HL-60 (cell line): ENCODE measurements at regions not wholly inside any gene's neighbourhood (a gene's known extent, or its start where the extent isn't known, plus 50 kb on each side); places are given as distances from the start of the nearest gene placed in this dataset.

Experiments
- DNase-seq, 2 experiments: peaks; one replicate each; pipeline ENCODE4 v3.0.0-alpha.2; 2010 to 2020; ENCODE audit warnings: low read depth in 1 of 2, low spot score in 1 of 2
- H3K27ac ChIP-seq: fragments of 250-450 bp; sonication (Bioruptor Pico); replicated peaks from 2 replicates; pipeline ENCODE4 v1.5.1; 2020; ENCODE audit warnings: mild to moderate bottlenecking, moderate library complexity
- H3K27me3 ChIP-seq: fragments of 250-450 bp; sonication (Bioruptor Pico); 2 replicates; pipeline ENCODE4 v1.5.1; 2021; ENCODE audit warnings: mild to moderate bottlenecking, moderate library complexity; ENCODE audit not compliant: insufficient read depth, poor library complexity, severe bottlenecking
- H3K4me3 ChIP-seq: replicated peaks from 2 replicates; pipeline ENCODE4 v1.5.1; 2011; ENCODE audit warnings: mild to moderate bottlenecking, control low read depth, low read length; ENCODE audit not compliant: insufficient read depth
- CTCF ChIP-seq: IDR thresholded peaks from one replicate; pipeline ENCODE4 v1.5.1; 2011; ENCODE audit warnings: low read length, control low read depth, inconsistent platforms; ENCODE audit not compliant: insufficient read depth
- GABPA ChIP-seq: IDR thresholded peaks from 2 replicates; pipeline ENCODE4 v1.6.1; 2012; ENCODE audit warnings: low read depth
- POLR2AphosphoS5 ChIP-seq: IDR thresholded peaks from 2 replicates; pipeline ENCODE4 v1.6.1; 2012; ENCODE audit warnings: low read depth
- SPI1 ChIP-seq: IDR thresholded peaks from 2 replicates; pipeline ENCODE4 v1.6.1; 2012; ENCODE audit warnings: low read depth, mild to moderate bottlenecking, borderline replicate concordance
- TF ChIP-seq, protein P1 (sequence below): IDR thresholded peaks from 2 replicates; pipeline ENCODE4 v1.6.1; 2012; ENCODE audit warnings: low read depth; ENCODE audit not compliant: insufficient replicate concordance

DNA sequence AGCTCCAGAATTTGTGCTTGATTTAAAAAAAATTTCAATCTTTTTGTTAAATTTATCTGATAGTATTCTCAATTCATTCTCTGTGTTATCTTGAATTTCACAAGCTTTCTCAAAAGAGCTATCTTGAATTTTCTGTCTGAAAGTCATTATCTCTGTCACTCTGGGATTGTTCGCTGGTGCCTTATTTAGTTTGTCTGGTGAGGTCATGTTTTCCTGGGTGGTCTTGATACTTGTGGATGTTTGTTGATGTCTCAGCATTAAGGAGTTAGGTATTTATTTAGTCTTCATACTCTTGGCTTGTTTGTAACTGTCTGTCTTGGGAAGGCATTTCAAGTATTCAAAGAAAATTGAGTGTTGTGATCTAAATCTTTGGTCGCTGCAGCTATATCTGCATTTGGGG is 106.3 kb downstream of the TNFSF13B start:
- no peak for DNase-seq
- Histone ChIP-seq H3K27me3 (no peaks in the 10 kb centered on the region), H3K27ac (no peak overlapping the region), H3K4me3 (no peak overlapping the region)
- no peak for TF ChIP-seq POLR2AphosphoS5
- no peak for TF ChIP-seq SPI1
- no peak for TF ChIP-seq CTCF
- TF ChIP-seq GABPA: no peak
- TF ChIP-seq, protein P1, sequence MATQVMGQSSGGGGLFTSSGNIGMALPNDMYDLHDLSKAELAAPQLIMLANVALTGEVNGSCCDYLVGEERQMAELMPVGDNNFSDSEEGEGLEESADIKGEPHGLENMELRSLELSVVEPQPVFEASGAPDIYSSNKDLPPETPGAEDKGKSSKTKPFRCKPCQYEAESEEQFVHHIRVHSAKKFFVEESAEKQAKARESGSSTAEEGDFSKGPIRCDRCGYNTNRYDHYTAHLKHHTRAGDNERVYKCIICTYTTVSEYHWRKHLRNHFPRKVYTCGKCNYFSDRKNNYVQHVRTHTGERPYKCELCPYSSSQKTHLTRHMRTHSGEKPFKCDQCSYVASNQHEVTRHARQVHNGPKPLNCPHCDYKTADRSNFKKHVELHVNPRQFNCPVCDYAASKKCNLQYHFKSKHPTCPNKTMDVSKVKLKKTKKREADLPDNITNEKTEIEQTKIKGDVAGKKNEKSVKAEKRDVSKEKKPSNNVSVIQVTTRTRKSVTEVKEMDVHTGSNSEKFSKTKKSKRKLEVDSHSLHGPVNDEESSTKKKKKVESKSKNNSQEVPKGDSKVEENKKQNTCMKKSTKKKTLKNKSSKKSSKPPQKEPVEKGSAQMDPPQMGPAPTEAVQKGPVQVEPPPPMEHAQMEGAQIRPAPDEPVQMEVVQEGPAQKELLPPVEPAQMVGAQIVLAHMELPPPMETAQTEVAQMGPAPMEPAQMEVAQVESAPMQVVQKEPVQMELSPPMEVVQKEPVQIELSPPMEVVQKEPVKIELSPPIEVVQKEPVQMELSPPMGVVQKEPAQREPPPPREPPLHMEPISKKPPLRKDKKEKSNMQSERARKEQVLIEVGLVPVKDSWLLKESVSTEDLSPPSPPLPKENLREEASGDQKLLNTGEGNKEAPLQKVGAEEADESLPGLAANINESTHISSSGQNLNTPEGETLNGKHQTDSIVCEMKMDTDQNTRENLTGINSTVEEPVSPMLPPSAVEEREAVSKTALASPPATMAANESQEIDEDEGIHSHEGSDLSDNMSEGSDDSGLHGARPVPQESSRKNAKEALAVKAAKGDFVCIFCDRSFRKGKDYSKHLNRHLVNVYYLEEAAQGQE: no peak

DNA sequence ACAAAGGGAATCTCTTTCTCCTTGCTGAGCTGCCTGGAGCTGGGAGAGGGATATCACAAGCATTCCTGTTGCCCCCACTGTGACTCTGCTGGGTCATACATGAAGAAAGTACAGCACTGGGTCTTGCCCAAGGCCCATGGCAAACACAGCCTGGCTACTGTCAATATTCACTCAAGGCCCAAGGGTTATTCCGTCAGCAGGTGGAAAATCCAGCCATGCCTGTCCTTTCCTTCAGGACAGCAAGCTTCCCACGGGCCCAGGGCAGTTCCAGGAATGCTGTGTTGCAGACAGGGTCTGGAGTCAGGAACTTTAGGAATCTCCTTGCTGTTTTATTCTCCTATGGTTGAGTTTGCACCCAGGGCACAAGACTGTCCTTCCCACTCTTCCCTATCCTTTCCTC is 106.8 kb downstream of the TNFSF13B start:
- no peaks in the 10 kb centered on the region for H3K27me3 ChIP-seq
- no peak overlapping the region for H3K27ac ChIP-seq
- TF ChIP-seq GABPA: no peak
- no peak overlapping the region for H3K4me3 ChIP-seq
- no peak for DNase-seq

DNA sequence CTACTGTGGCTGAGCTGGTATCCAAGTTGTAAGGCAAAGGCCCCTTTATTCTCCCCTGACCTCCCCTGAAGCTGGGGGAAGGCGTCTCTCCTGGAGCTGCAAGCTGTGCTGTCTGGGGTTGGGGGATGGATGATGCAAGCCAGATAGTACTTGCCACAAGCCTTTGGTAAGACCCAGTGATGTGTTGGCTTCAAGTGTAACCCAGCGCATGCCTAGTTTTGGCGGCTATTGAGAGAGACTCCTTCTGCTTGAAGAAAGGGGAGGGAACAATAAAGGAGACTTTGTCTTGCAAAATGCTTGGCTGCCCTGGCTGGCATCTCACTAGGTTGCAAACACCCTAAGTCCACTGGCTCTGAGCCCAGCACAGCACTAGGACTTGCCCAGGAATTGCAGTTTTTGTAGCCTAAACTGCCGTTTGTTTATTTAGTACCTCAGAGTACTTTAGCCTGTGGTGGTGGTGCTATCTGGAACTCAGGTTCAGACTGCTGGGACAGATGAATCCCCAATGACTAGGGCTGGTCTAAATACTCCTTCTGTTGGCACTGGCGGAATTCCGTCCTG is 108.2 kb downstream of the TNFSF13B start:
- Histone ChIP-seq H3K27me3 (no peaks in the 10 kb centered on the region), H3K27ac (no peak overlapping the region), H3K4me3 (no peak overlapping the region)
- no peak for TF ChIP-seq CTCF
- TF ChIP-seq GABPA: no peak
- no peak for TF ChIP-seq SPI1
- no peak for TF ChIP-seq POLR2AphosphoS5
- TF ChIP-seq, protein P1: no peak
- no peak for DNase-seq

GRCh38 chr13:108383667-108384066 is 114.1 kb downstream of the TNFSF13B start:
- Histone ChIP-seq H3K27me3 (no peaks in the 10 kb centered on the region), H3K27ac (no peak overlapping the region), H3K4me3 (no peak overlapping the region)
- TF ChIP-seq CTCF (no peak), SPI1 (no peak), POLR2AphosphoS5 (no peak), GABPA (no peak)
- TF ChIP-seq, protein P1: no peak
- no peak for DNase-seq
